Brain pericyte (primary cell): ENCODE measurements at regions not wholly inside any gene's neighbourhood (a gene's known extent, or its start where the extent isn't known, plus 50 kb on each side); places are given as distances from the start of the nearest gene placed in this dataset.
A peak's percentile ranks its signal among the peaks of the same experiment; 100 is the strongest.
"Not testable (repeated sequence)": the region's sequence is repeated elsewhere in the genome, so short reads cannot be mapped to it uniquely, and the experiment has no call there.

Experiments
- DNase-seq: peaks from one replicate; pipeline ENCODE4 v3.0.0-alpha.2; 2012; ENCODE audit warnings: low read depth, low spot score

GRCh38 chr12:33192226-33192625 lies 247.4 kb downstream of the SYT10 start:
- no peak for DNase-seq

GRCh38 chr12:33187409-33187808 lies 252.2 kb downstream of the SYT10 start:
- no peak for DNase-seq

GRCh38 chr12:33184161-33184560 lies 255.5 kb downstream of the SYT10 start:
- DNase-seq: no peak

GRCh38 chr12:33182485-33182884 lies 257.1 kb downstream of the SYT10 start:
- DNase-seq: no peak

GRCh38 chr12:33180918-33181317 lies 258.7 kb downstream of the SYT10 start:
- DNase-seq: no peak

GRCh38 chr12:33166260-33166659 lies 269.7 kb upstream of the PKP2 start:
- not testable (repeated sequence) for DNase-seq

- DNase-seq: no peak
These were observed 259.5 kb upstream of the PKP2 start for GRCh38 chr12:33156042-33156441.

GRCh38 chr12:33147292-33147691 lies 250.7 kb upstream of the PKP2 start:
- not testable (repeated sequence) for DNase-seq

GRCh38 chr12:33129500-33129899 lies 232.9 kb upstream of the PKP2 start:
- no peak for DNase-seq

- no peak for DNase-seq
These were observed 229.2 kb upstream of the PKP2 start for GRCh38 chr12:33125755-33126154.

- no peak for DNase-seq
These were observed 219.7 kb upstream of the PKP2 start for GRCh38 chr12:33116284-33116683.

- DNase-seq: no peak
These were observed 219.1 kb upstream of the PKP2 start for GRCh38 chr12:33115716-33116115.

GRCh38 chr12:33111850-33112249 lies 215.3 kb upstream of the PKP2 start:
- no peak for DNase-seq

- DNase-seq: not testable (repeated sequence)
These were observed 211.2 kb upstream of the PKP2 start for GRCh38 chr12:33107827-33108226.

- DNase-seq: no peak
These were observed 197.0 kb upstream of the PKP2 start for GRCh38 chr12:33093534-33093933.

GRCh38 chr12:33087876-33088275 lies 191.3 kb upstream of the PKP2 start:
- not testable (repeated sequence) for DNase-seq

- not testable (repeated sequence) for DNase-seq
These were observed 179.8 kb upstream of the PKP2 start for GRCh38 chr12:33076401-33076800.

- peak; percentile 16 for DNase-seq
These were observed 178.7 kb upstream of the PKP2 start for GRCh38 chr12:33075130-33075766.

- DNase-seq: no peak
These were observed 165.3 kb upstream of the PKP2 start for GRCh38 chr12:33061844-33062243.

- no peak for DNase-seq
These were observed 157.8 kb upstream of the PKP2 start for GRCh38 chr12:33054371-33054770.

- no peak for DNase-seq
These were observed 155.8 kb upstream of the PKP2 start for GRCh38 chr12:33052141-33053051.

- DNase-seq: no peak
These were observed 151.1 kb upstream of the PKP2 start for GRCh38 chr12:33047666-33048065.

- DNase-seq: no peak
These were observed 147.9 kb upstream of the PKP2 start for GRCh38 chr12:33044447-33044846.
